HEK293T (cell line): ENCODE measurements at regions not wholly inside any gene's neighbourhood (a gene's known extent, or its start where the extent isn't known, plus 50 kb on each side); places are given as distances from the start of the nearest gene placed in this dataset.

Experiments used
- ARNT ChIP-seq: fragments of 450-650 bp; IDR thresholded peaks from 2 replicates; pipeline ENCODE4 v1.6.1; 2017; ENCODE audit warnings: mild to moderate bottlenecking
- CTBP1 ChIP-seq: fragments of 450-650 bp; IDR thresholded peaks from 2 replicates; pipeline ENCODE4 v1.6.1; 2016; ENCODE audit warnings: borderline replicate concordance
- SUZ12 ChIP-seq: fragments of 450-650 bp; IDR thresholded peaks from 2 replicates; pipeline ENCODE4 v1.6.1; 2016; ENCODE audit warnings: mild to moderate bottlenecking
- TARDBP ChIP-seq: fragments of 450-650 bp; IDR thresholded peaks from 2 replicates; pipeline ENCODE4 v1.6.1; 2016

DNA sequence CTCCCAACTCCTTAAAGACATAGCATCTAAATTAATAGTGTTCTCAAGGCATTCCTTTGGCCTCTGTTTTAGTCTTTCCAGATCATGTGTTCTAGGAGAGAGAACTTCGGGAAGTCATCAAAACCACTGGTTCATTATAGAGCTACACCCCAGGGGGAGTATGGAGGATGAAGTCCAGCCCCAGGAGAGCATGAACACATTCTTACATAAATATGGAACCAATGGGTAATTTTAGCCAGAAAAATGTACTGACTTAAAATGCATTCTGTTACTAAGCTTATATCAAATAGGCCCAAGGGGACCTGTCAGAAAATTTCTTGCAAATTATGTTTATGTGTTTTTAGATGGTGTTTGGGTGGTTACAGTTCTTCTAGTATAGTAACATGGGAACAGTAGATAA is 165.2 kb downstream of the NTMT2 start:
- TF ChIP-seq ARNT (no peak), SUZ12 (no peak), TARDBP (no peak), CTBP1 (no peak)
